DMS53 treated with DMSO at 0.1 percent for 48 hours (cell line): ENCODE measurements at regions not wholly inside any gene's neighbourhood (a gene's known extent, or its start where the extent isn't known, plus 50 kb on each side); places are given as distances from the start of the nearest gene placed in this dataset.
"Not testable (repeated sequence)": the region's sequence is repeated elsewhere in the genome, so short reads cannot be mapped to it uniquely, and the experiment has no call there.

Experiments
- DNase-seq: peaks from one replicate; lab custom pipeline; 2025; ENCODE audit not compliant: unreplicated experiment; lab: John Stamatoyannopoulos, UW

- no peak for DNase-seq
Observed at GRCh38 chr2:123359636-123360035, 665.5 kb upstream of the CNTNAP5 start.

DNA sequence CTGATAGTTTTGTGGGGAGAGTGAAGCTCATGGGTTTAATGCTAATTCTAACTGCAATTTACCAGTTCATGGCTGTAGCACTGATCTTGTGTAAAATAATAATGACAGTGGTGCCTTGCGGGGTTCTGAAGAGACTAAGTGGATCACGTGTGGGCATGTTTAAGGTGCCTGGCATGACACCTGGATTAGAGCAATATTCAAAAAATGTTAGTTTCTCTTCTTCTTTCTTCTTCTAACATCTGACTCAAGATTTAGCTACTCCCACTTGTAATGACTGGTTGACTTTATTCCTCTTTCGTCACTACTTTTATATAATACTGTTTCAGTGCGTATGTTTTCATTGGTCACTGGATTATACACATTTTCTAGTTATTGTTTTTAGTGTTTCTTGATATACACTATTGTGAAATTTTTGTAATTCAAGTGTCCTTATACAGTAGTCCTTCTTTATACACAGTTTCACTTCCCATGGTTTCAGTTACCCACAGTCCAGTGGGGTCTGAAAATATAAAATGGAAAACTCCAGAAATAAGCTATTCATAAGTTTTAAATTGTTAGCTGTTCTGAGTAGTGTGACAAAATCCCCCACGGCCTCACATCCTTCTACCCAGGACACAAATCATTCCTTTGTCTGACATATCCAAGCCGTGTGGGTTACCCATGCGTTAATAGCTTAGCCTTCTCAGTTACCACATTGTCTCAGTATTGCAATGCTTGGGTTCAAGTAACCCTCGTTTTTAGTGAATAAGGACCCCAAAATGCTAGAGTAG is 662.2 kb upstream of the CNTNAP5 start:
- DNase-seq: no peak

- no peak for DNase-seq
Observed at GRCh38 chr2:123363826-123364225, 661.3 kb upstream of the CNTNAP5 start.

DNA sequence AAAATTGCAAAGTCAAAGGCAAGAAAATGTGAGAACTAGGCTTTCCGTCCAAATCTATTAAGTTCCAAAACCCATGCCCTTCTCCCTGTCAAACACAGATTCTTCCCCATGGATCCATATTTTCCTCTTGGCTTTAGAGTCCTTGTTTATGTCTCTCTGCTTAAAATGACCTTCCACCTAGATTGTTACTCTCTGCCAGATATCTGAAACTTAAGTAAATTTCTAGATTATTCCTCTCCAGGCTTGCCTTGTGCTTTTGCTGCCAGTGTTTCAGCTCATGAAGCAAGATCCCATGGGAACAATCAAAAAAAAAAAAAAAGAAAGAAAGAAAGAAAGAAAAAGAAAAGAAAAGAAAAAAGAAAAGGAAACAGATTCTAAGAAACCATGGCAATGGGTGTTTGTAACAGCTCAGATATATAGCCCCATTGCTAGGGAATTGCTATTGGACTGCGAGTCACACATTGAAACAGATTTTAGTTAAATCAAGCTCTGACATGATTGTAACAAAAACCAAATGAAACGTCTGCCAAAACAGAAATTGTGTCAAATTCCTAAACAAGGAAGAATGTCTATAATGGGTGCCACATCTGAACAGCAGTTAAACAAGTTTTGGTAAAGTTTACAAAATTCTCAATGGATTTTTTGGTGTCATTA is 660.7 kb upstream of the CNTNAP5 start:
- DNase-seq: no peak

GRCh38 chr2:123366239-123366837 is 658.7 kb upstream of the CNTNAP5 start:
- DNase-seq: no peak

DNA sequence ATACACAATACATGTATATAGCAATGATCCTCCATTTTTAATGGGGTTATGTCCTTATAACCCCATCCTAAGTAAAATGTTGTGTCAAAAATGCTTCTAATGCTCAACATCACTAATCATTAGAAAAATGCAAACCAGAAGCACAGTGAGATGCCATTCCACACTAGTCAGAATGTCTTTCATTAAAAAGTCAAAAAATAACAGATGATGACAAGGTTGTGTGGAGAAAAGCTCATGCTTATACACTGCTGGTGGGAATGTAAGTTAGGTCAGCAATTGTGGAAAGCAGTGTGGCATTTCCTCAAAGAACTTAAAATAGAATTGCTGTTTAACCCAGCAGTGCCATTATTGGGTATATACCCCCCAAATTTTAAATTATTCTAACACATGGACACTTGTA is 654.9 kb upstream of the CNTNAP5 start:
- DNase-seq: no peak

GRCh38 chr2:123371535-123371934 is 653.6 kb upstream of the CNTNAP5 start:
- no peak for DNase-seq

DNA sequence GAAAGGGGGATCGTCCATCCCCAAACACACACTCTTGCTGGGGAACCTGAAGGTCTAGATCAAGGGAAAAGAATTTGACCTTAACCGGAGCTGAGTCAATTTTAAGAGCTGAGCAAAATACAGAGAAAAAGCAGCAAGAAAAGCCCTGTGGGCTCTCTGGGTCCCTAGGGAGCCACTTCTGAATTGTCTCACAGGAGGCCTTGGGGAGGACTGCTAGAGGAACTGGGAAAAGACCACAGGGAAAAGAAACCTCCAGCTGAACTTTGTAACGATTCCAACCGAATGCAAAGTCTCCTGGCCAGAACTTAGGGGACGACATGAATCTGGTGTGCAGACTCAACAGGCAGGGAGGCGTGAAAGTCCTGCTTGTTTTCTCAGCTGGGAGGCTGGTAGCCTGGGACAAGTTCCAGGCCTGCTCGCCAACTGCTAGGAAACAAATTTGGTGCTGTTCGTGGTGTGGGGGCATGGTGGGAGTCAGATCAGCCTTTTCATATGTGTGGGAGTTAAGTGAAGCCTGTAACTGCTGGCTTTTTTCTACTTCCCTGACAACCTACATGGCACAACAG is 644.6 kb upstream of the CNTNAP5 start:
- DNase-seq: no peak

GRCh38 chr2:123415678-123416077 is 609.4 kb upstream of the CNTNAP5 start:
- DNase-seq: no peak

GRCh38 chr2:123419976-123420375 is 605.1 kb upstream of the CNTNAP5 start:
- no peak for DNase-seq

- DNase-seq: no peak
Observed at GRCh38 chr2:123434546-123435395, 590.3 kb upstream of the CNTNAP5 start.

DNA sequence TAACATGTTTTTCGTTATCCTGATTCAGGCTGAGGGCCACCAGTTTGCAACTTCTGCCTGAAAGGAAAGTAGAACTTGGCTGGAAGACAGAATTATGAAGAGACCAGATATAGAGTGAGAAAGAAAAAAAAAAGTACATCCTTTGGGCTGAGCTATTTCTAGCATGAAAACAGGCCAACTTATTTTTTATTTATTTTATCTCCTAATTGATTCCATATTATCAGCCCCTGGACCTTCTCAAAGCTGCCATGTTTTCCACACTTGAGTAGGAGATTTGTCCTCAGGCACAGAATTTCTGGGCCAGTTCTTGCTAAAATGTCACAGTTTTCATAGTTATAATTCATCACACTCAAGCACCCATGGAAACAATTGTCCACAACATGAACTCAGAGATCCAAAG is 586.8 kb upstream of the CNTNAP5 start:
- no peak for DNase-seq

- no peak for DNase-seq
Observed at GRCh38 chr2:123438675-123439074, 586.4 kb upstream of the CNTNAP5 start.

DNA sequence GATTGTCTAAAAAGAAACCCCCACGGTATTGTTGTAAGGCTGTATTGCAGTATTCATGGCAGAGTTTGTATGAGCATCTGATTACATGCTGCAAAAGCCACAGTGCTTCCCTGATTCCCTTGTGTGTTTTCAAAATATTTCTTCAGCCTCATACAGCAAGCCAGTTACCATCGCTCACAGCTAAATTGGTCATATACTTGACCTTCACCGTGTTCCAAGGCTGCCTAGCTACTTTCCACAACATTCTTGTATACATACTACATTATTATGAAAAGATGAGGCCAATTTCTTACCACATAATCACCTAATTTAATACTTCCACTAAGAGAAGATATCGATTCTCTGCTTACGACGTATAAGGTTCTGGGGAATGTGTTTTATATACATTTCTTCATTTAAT is 576.3 kb upstream of the CNTNAP5 start:
- no peak for DNase-seq

GRCh38 chr2:123451542-123451941 is 573.5 kb upstream of the CNTNAP5 start:
- no peak for DNase-seq

DNA sequence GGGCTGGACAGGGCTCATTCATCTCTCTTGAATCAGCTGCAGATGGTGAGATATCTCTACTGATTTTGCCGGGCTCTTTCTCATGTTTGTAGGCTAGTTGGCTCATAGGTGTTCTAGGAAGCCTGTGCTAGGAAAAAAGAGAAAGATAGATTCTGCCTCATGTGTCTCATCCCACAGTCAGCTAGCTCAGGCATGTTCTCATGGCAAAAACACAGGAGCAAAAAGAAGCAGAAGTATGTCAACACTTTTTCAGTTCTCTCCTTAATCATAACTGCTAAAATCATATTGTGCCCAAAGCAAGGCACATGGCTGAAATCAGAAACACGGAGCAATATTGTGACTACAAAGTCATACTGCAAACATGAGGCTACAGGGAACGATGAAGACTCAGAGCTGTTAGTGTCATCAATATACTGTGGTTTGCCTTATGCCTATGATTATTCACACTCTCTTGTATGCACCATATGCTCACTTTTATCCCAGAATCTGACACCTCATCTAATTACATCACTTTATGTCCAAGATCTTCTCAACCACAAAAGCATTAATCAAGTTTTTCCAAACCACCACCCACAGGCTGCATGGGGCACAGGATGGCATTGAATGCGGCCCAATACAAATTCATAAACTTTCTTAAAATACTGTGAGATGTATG is 571.9 kb upstream of the CNTNAP5 start:
- DNase-seq: no peak

- DNase-seq: no peak
Observed at GRCh38 chr2:123453772-123454171, 571.3 kb upstream of the CNTNAP5 start.

DNA sequence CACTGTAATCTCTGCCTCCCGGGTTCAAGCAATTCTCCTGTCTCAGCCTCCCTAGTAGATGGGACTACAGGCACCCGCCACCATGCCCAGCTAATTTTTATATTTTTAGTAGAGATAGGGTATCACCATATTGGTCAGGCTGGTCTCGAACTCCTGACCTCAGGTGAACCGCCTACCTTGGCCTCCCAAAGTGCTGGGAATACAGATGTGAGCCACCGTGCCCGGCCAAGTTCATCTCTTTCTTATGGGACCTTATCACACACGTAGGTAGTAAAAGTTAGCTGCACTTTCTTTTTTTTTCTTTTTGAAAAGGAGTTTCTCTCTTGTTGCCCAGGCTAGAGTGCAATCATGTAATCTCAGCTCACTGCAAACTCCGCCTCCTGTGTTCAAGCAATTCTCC is 569.9 kb upstream of the CNTNAP5 start:
- not testable (repeated sequence) for DNase-seq

GRCh38 chr2:123456416-123456815 is 568.7 kb upstream of the CNTNAP5 start:
- DNase-seq: no peak

DNA sequence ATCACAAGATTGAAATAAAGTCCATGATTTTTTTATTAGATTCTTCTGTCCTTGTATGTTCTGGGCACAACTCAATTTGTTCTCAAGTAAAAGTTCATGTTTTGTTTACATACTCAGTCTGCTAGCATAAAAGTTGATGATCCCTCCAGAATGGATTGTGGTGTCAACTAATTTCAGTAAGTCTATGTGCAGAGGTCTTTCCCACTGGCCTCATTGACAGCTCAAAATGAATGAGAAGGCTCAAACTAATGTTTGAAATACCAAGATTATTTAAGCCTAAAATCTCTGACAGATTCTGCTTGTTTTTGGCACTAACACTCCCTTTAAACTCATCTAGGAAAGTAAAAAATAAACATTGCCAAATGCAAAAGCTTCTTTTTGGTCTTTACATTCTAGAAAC is 561.2 kb upstream of the CNTNAP5 start:
- DNase-seq: no peak

GRCh38 chr2:123468071-123468470 is 557.0 kb upstream of the CNTNAP5 start:
- no peak for DNase-seq
